H9 (cell line): ENCODE measurements at regions not wholly inside any gene's neighbourhood (a gene's known extent, or its start where the extent isn't known, plus 50 kb on each side); places are given as distances from the start of the nearest gene placed in this dataset.

ENCODE experiments used
- DNase-seq: peaks from one replicate; pipeline ENCODE4 v3.0.0-alpha.2; 2017
- H2AFZ ChIP-seq: one replicate; pipeline ENCODE4 v1.6.1; 2013; ENCODE audit warnings: mild to moderate bottlenecking, low read length, control low read depth, moderate library complexity
- H2AK5ac ChIP-seq: 2 replicates; pipeline ENCODE4 v1.6.1; 2013; ENCODE audit warnings: low read length, control low read depth, mixed read lengths; ENCODE audit not compliant: insufficient read length
- H2BK120ac ChIP-seq: one replicate; pipeline ENCODE4 v1.6.1; 2013; ENCODE audit warnings: low read depth, mild to moderate bottlenecking, low read length, control low read depth, inconsistent platforms; ENCODE audit not compliant: poor library complexity, severe bottlenecking
- H2BK12ac ChIP-seq: 2 replicates; pipeline ENCODE4 v1.6.1; 2013; ENCODE audit warnings: low read length, control low read depth, mixed read lengths, low read depth; ENCODE audit not compliant: insufficient read length
- H2BK15ac ChIP-seq: 2 replicates; pipeline ENCODE4 v1.6.1; 2013; ENCODE audit warnings: low read depth, low read length, control low read depth
- H2BK20ac ChIP-seq: one replicate; pipeline ENCODE4 v1.6.1; 2013; ENCODE audit warnings: low read depth, mild to moderate bottlenecking, low read length, control low read depth, inconsistent platforms; ENCODE audit not compliant: poor library complexity, severe bottlenecking
- H2BK5ac ChIP-seq: 2 replicates; pipeline ENCODE4 v1.6.1; 2013; ENCODE audit warnings: low read length, control low read depth, mixed read lengths; ENCODE audit not compliant: insufficient read length
- H3K14ac ChIP-seq: 2 replicates; pipeline ENCODE4 v1.6.1; 2013; ENCODE audit warnings: low read length, control low read depth; ENCODE audit not compliant: insufficient read depth
- H3K18ac ChIP-seq: 2 replicates; pipeline ENCODE4 v1.6.1; 2013; ENCODE audit warnings: low read depth, mild to moderate bottlenecking, mixed read lengths, low read length, control low read depth; ENCODE audit not compliant: insufficient read length
- H3K23ac ChIP-seq: 2 replicates; pipeline ENCODE4 v1.6.1; 2013; ENCODE audit warnings: low read length, control low read depth, mixed read lengths, low read depth; ENCODE audit not compliant: insufficient read length
- H3K23me2 ChIP-seq: 2 replicates; pipeline ENCODE4 v1.6.1; 2013; ENCODE audit warnings: low read depth, mild to moderate bottlenecking, mixed read lengths, low read length, control low read depth; ENCODE audit not compliant: insufficient read length, poor library complexity, severe bottlenecking
- H3K27ac ChIP-seq: 2 replicates; pipeline ENCODE4 v1.5.1; 2013; ENCODE audit warnings: low read length, control low read depth, mixed read lengths, low read depth; ENCODE audit not compliant: insufficient read length
- H3K27me3 ChIP-seq: 2 replicates; pipeline ENCODE4 v1.6.1; 2013; ENCODE audit warnings: low read length, control low read depth, inconsistent platforms; ENCODE audit not compliant: insufficient read depth
- H3K4ac ChIP-seq: 2 replicates; pipeline ENCODE4 v1.6.1; 2013; ENCODE audit warnings: low read depth, mild to moderate bottlenecking, control low read depth, inconsistent platforms, low read length, moderate library complexity
- H3K4me1 ChIP-seq: 2 replicates; pipeline ENCODE4 v1.6.1; 2013; ENCODE audit warnings: low read length, control low read depth, inconsistent platforms; ENCODE audit not compliant: insufficient read depth
- H3K4me2 ChIP-seq: 2 replicates; pipeline ENCODE4 v1.6.1; 2013; ENCODE audit warnings: low read length, control low read depth, mixed read lengths; ENCODE audit not compliant: insufficient read length, insufficient read depth
- H3K56ac ChIP-seq: 2 replicates; pipeline ENCODE4 v1.6.1; 2013; ENCODE audit warnings: low read depth, mild to moderate bottlenecking, mixed read lengths, low read length, control low read depth; ENCODE audit not compliant: insufficient read length
- H3K79me1 ChIP-seq: 2 replicates; pipeline ENCODE4 v1.6.1; 2013; ENCODE audit warnings: low read depth, mild to moderate bottlenecking, moderate library complexity, low read length, control low read depth, inconsistent platforms; ENCODE audit not compliant: insufficient read depth, poor library complexity, severe bottlenecking
- H3K79me2 ChIP-seq: 2 replicates; pipeline ENCODE4 v1.6.1; 2013; ENCODE audit warnings: low read length, control low read depth, inconsistent platforms; ENCODE audit not compliant: insufficient read depth
- H3K9ac ChIP-seq: 2 replicates; pipeline ENCODE4 v1.6.1; 2013; ENCODE audit warnings: low read length, control low read depth, mixed read lengths; ENCODE audit not compliant: insufficient read length; ENCODE audit errors: extremely low read depth
- H3K9me3 ChIP-seq: one replicate; pipeline ENCODE4 v1.6.1; 2013; ENCODE audit warnings: low read depth, low read length, inconsistent platforms; ENCODE audit not compliant: control insufficient read depth
- H3T11ph ChIP-seq: one replicate; pipeline ENCODE4 v1.6.1; 2013; ENCODE audit warnings: mild to moderate bottlenecking, low read length, control low read depth, inconsistent platforms
- H4K20me1 ChIP-seq: one replicate; pipeline ENCODE4 v1.6.1; 2013; ENCODE audit not compliant: control insufficient read depth, insufficient read length, insufficient read depth
- H4K5ac ChIP-seq: 2 replicates; pipeline ENCODE4 v1.6.1; 2013; ENCODE audit warnings: low read depth, mild to moderate bottlenecking, mixed read lengths, low read length, control low read depth; ENCODE audit not compliant: insufficient read length
- H4K8ac ChIP-seq: replicated peaks from 2 replicates; pipeline ENCODE4 v1.6.1; 2013; ENCODE audit warnings: low read length, control low read depth, mixed read lengths, low read depth; ENCODE audit not compliant: insufficient read length
- H4K91ac ChIP-seq: 2 replicates; pipeline ENCODE4 v1.6.1; 2013; ENCODE audit warnings: low read depth, mild to moderate bottlenecking, moderate library complexity, mixed read lengths, low read length, control low read depth; ENCODE audit not compliant: insufficient read length
- H3K27ac Mint-ChIP-seq, 3 experiments: 2 replicates in 2 of 3; 3 replicates in 1 of 3; pipeline ENCODE4 v1.8.0; 2020 to 2021; ENCODE audit warnings: mixed read lengths in 3 of 3, mild to moderate bottlenecking in 1 of 3, moderate library complexity in 1 of 3
- H3K27me3 Mint-ChIP-seq: 2 replicates; pipeline ENCODE4 v1.8.0; 2021; ENCODE audit warnings: low read depth, mild to moderate bottlenecking, moderate library complexity, mixed read lengths
- H3K36me3 Mint-ChIP-seq, 3 experiments: 2 replicates in 2 of 3; 3 replicates in 1 of 3; pipeline ENCODE4 v1.8.0; 2020 to 2021; ENCODE audit warnings: low read depth in 3 of 3, mixed read lengths in 3 of 3; ENCODE audit not compliant: insufficient read depth in 1 of 3
- H3K4me1 Mint-ChIP-seq, 2 experiments: 2 replicates each; pipeline ENCODE4 v1.8.0; 2020; ENCODE audit warnings: mixed read lengths in 2 of 2
- H3K4me3 Mint-ChIP-seq, 2 experiments: 2 replicates in 1 of 2; 3 replicates in 1 of 2; pipeline ENCODE4 v1.8.0; 2020 to 2021; ENCODE audit warnings: mild to moderate bottlenecking in 2 of 2, mixed read lengths in 2 of 2, moderate library complexity in 1 of 2
- H3K9me3 Mint-ChIP-seq, 2 experiments: 2 replicates in 1 of 2; 3 replicates in 1 of 2; pipeline ENCODE4 v1.8.0; 2020; ENCODE audit warnings: mild to moderate bottlenecking in 2 of 2, mixed read lengths in 2 of 2, moderate library complexity in 1 of 2
- CTCF ChIP-seq: fragments of 200-600 bp; sonication (generic); conservative IDR thresholded peaks from 3 replicates; pipeline ENCODE4 v1.8.0; 2021; ENCODE audit warnings: antibody characterized with exemption, mild to moderate bottlenecking
- WGBS: extraction: QIAGEN DNeasy Blood & Tissue Kit; methylation state at CpG from one replicate; pipeline ENCODE4 v1.1.7; 2013; ENCODE audit warnings: missing lambda C conversion rate, low lambda C conversion rate, mixed read lengths; ENCODE audit not compliant: insufficient read length; ENCODE audit errors: extremely low coverage; 5-methylcytosine and 5-hydroxymethylcytosine counted together

DNA sequence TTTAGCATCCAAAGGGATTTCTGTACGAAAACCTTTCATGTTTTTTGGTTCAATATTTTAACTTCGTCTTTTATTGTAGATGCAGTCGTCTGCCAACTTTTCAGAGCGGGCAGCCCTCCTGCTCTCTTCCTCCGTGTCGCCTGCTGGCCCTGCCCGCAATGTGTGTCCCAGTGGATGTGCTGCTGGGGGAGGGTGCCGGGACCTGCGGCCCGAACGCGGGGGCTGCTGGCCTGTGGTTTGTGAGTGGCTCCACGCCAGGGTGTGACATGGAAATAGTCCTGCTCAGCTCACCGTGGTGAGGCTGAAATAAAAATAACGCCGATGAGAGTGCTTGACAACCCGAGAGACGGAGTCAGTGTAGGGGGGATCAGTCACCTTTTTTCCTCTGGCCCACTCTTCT, 59.7 kb upstream of the GRPEL1 start:
- Mint-ChIP-seq H3K27ac (peak overlapping the region in 2 of 3 experiments; percentile 25 to 34; a peak in 2 of 7 replicates), H3K27me3 (peaks cover 5% of the 10 kb centered on the region), H3K9me3 (no peaks in the 10 kb centered on the region), H3K4me3 (no peak overlapping the region), H3K36me3 (no peaks in the 10 kb centered on the region), H3K4me1 (peaks cover 0 to 5% of the 10 kb centered on the region in 2 experiments; a peak in 2 of 4 replicates)
- Histone ChIP-seq H3K4me1 (no peaks in the 10 kb centered on the region), H3K79me2 (no peaks in the 10 kb centered on the region), H3K4ac (no peak overlapping the region), H2BK120ac (no peak overlapping the region), H3K23me2 (no peaks in the 10 kb centered on the region), H3K56ac (no peak overlapping the region), H3K27ac (no peak overlapping the region), H3K23ac (no peak overlapping the region), H3K27me3 (no peaks in the 10 kb centered on the region), H2BK5ac (no peak overlapping the region), H3T11ph (no peak overlapping the region), H4K8ac (no peak overlapping the region), H3K4me2 (no peak overlapping the region), H3K14ac (no peak overlapping the region), H3K18ac (no peak overlapping the region), H4K20me1 (no peaks in the 10 kb centered on the region), H2AFZ (no peak overlapping the region), H3K9me3 (no peaks in the 10 kb centered on the region), H4K91ac (no peak overlapping the region), H2BK20ac (no peak overlapping the region), H3K79me1 (no peaks in the 10 kb centered on the region), H4K5ac (no peak overlapping the region), H2BK12ac (no peak overlapping the region), H2AK5ac (no peak overlapping the region), H2BK15ac (no peak overlapping the region), H3K9ac (no peak overlapping the region)
- no peak for TF ChIP-seq CTCF
- DNase-seq = no peak
- WGBS = no CpG with 5 or more reads among the region's 18 CpGs
